WTC11 (cell line): ENCODE measurements at regions not wholly inside any gene's neighbourhood (a gene's known extent, or its start where the extent isn't known, plus 50 kb on each side); places are given as distances from the start of the nearest gene placed in this dataset.
"Not testable (repeated sequence)": the region's sequence is repeated elsewhere in the genome, so short reads cannot be mapped to it uniquely, and the experiment has no call there.

Source experiments
- ATAC-seq: fragments of 200-7000 bp; cut with Tn5 transposase; 2 replicates; pipeline ENCODE4 v1.10.0; 2021; ENCODE audit warnings: mild to moderate bottlenecking, moderate library complexity
- CTCF ChIA-PET: fragments of 300-600 bp; sonication (Branson Sonifier 250); formaldehyde crosslinking; loops from one replicate; lab custom pipeline; 2021; ENCODE audit warnings: antibody characterized with exemption; lab: Charles Lee
- POLR2A ChIA-PET: fragments of 350-600 bp; sonication (Branson Sonifier 250); formaldehyde crosslinking; loops from one replicate; lab custom pipeline; 2021; ENCODE audit warnings: antibody characterized with exemption; lab: Charles Lee
- DNase-seq: peaks from one replicate; pipeline ENCODE4 v3.0.0; 2021; ENCODE audit warnings: low spot score
- H3K27ac Mint-ChIP-seq: 2 replicates; pipeline ENCODE4 v1.8.0; 2021; ENCODE audit warnings: mixed read lengths
- H3K27me3 Mint-ChIP-seq: 2 replicates; pipeline ENCODE4 v1.8.0; 2021; ENCODE audit warnings: low read depth, mild to moderate bottlenecking, moderate library complexity, mixed read lengths
- H3K36me3 Mint-ChIP-seq: 2 replicates; pipeline ENCODE4 v1.8.0; 2021; ENCODE audit warnings: mixed read lengths
- H3K4me1 Mint-ChIP-seq: 2 replicates; pipeline ENCODE4 v1.8.0; 2022; ENCODE audit warnings: mixed read lengths
- H3K4me3 Mint-ChIP-seq: 2 replicates; pipeline ENCODE4 v1.8.0; 2021; ENCODE audit warnings: mild to moderate bottlenecking, moderate library complexity, mixed read lengths
- H3K9me3 Mint-ChIP-seq: 2 replicates; pipeline ENCODE4 v1.8.0; 2021; ENCODE audit warnings: mixed read lengths
- ARID4B ChIP-seq: sonication (generic); formaldehyde crosslinking; IDR thresholded peaks from 2 replicates; pipeline ENCODE4 v1.8.0; 2023; ENCODE audit warnings: missing genetic modification reagents, mild to moderate bottlenecking, borderline replicate concordance
- ATF2 ChIP-seq: sonication (generic); formaldehyde crosslinking; IDR thresholded peaks from 2 replicates; pipeline ENCODE4 v1.8.1; 2022; ENCODE audit warnings: low read depth, missing genetic modification reagents, borderline replicate concordance
- ELF4 ChIP-seq: sonication (generic); formaldehyde crosslinking; IDR thresholded peaks from 2 replicates; pipeline ENCODE4 v1.8.1; 2022; ENCODE audit warnings: low read depth, mild to moderate bottlenecking, moderate library complexity, missing genetic modification reagents
- EMX1 ChIP-seq: fragments of 250-450 bp; sonication (Bioruptor Pico); IDR thresholded peaks from 2 replicates; pipeline ENCODE4 v1.8.0; 2021; ENCODE audit warnings: mild to moderate bottlenecking
- ETV6 ChIP-seq: sonication (generic); formaldehyde crosslinking; IDR thresholded peaks from 2 replicates; pipeline ENCODE4 v1.8.1; 2022; ENCODE audit warnings: mild to moderate bottlenecking, missing genetic modification reagents
- FOXK1 ChIP-seq: sonication (generic); formaldehyde crosslinking; IDR thresholded peaks from 2 replicates; pipeline ENCODE4 v1.8.0; 2022; ENCODE audit warnings: mild to moderate bottlenecking, moderate library complexity, missing genetic modification reagents
- FOXP4 ChIP-seq: sonication (generic); formaldehyde crosslinking; IDR thresholded peaks from 2 replicates; pipeline ENCODE4 v1.8.0; 2022; ENCODE audit warnings: mild to moderate bottlenecking, missing genetic modification reagents
- GABPB1 ChIP-seq: sonication (generic); formaldehyde crosslinking; IDR thresholded peaks from 2 replicates; pipeline ENCODE4 v1.8.1; 2023; ENCODE audit warnings: mild to moderate bottlenecking, missing genetic modification reagents
- GTF2I ChIP-seq: fragments of 250-450 bp; sonication (Bioruptor Pico); conservative IDR thresholded peaks from 2 replicates; pipeline ENCODE4 v1.4.0; 2021; ENCODE audit warnings: mild to moderate bottlenecking
- HMGXB4 ChIP-seq: sonication (generic); formaldehyde crosslinking; IDR thresholded peaks from 2 replicates; pipeline ENCODE4 v1.8.1; 2023; ENCODE audit warnings: mild to moderate bottlenecking, moderate library complexity, missing genetic modification reagents
- JUN ChIP-seq: sonication (generic); formaldehyde crosslinking; IDR thresholded peaks from 2 replicates; pipeline ENCODE4 v1.8.0; 2023; ENCODE audit warnings: mild to moderate bottlenecking, missing genetic modification reagents
- MXD4 ChIP-seq: fragments of 250-450 bp; sonication (Bioruptor Pico); IDR thresholded peaks from 2 replicates; pipeline ENCODE4 v1.8.0; 2021; ENCODE audit warnings: mild to moderate bottlenecking, moderate library complexity, borderline replicate concordance
- NR2C2 ChIP-seq: sonication (generic); formaldehyde crosslinking; IDR thresholded peaks from 2 replicates; pipeline ENCODE4 v1.8.0; 2022; ENCODE audit warnings: mild to moderate bottlenecking, missing genetic modification reagents
- SOX15 ChIP-seq: fragments of 250-450 bp; sonication (Bioruptor Pico); IDR thresholded peaks from 2 replicates; pipeline ENCODE4 v1.9.0; 2021; ENCODE audit warnings: mild to moderate bottlenecking
- ZNF121 ChIP-seq: sonication (generic); formaldehyde crosslinking; IDR thresholded peaks from 2 replicates; pipeline ENCODE4 v1.8.0; 2023; ENCODE audit warnings: missing genetic modification reagents
- ZNF317 ChIP-seq: sonication (generic); formaldehyde crosslinking; IDR thresholded peaks from 2 replicates; pipeline ENCODE4 v1.8.1; 2023; ENCODE audit warnings: low read depth, mild to moderate bottlenecking, moderate library complexity, missing genetic modification reagents, borderline replicate concordance
- TF ChIP-seq, protein P1 (sequence below): sonication (generic); formaldehyde crosslinking; IDR thresholded peaks from 2 replicates; pipeline ENCODE4 v1.8.0; 2023; ENCODE audit warnings: missing genetic modification reagents
- TF ChIP-seq, protein P2 (sequence below): sonication (generic); formaldehyde crosslinking; conservative IDR thresholded peaks from 2 replicates; pipeline ENCODE4 v1.8.1; 2022; ENCODE audit warnings: mild to moderate bottlenecking, missing genetic modification reagents
- TF ChIP-seq, protein P3 (sequence below): sonication (generic); formaldehyde crosslinking; IDR thresholded peaks from 2 replicates; pipeline ENCODE4 v1.8.1; 2023; ENCODE audit warnings: mild to moderate bottlenecking, missing genetic modification reagents, moderate library complexity

DNA sequence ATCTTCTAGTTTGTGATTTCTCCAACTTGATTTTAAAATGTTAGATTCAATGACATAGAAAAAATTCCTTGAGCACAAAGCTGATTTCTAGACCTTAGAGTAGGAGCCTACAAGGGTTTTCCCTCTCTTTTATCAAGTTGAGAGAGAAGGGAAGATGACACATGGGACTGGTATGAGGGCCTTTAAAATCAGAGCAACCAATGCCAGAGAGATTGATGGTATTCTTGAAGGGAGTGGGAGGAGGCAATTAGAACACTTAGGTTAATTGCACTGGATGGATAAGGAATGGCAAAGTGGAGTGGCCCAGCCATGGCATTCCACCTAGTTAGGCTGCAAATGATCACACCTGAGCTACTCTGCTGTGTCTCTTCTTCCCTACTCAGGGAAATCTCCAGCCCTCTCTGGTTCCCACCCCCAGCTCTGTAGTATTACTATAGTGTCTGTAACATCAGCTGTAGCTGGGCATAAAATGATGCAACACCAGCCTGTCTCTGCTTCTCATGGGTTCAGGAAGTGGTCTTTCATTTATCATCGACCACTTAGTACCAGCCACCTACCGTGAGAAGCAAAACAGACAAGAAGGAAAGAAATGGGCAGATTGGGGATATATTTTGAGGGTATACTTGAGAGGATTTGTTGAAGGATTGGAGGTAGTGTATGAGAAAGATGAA lies 333.6 kb downstream of the DLEU7 start:
- POLR2A ChIA-PET, result interaction anchor here (0.7 kb wide), 1 partner anchor 103 kb away, joined by 4 read pairs; no protein-coding TSS in a partner anchor
- no peak for ATAC-seq
- no peak overlapping the region for H3K4me3 Mint-ChIP-seq
- TF ChIP-seq, protein P1, sequence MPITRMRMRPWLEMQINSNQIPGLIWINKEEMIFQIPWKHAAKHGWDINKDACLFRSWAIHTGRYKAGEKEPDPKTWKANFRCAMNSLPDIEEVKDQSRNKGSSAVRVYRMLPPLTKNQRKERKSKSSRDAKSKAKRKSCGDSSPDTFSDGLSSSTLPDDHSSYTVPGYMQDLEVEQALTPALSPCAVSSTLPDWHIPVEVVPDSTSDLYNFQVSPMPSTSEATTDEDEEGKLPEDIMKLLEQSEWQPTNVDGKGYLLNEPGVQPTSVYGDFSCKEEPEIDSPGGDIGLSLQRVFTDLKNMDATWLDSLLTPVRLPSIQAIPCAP (CRISPR knock-in tag), result no peak
- TF ChIP-seq FOXP4 (no peak), ARID4B (CRISPR knock-in tag) (no peak), HMGXB4 (CRISPR knock-in tag) (no peak), FOXK1 (no peak)
- H3K27me3 Mint-ChIP-seq, result no peaks in the 10 kb centered on the region; the same call in 1 of the 2 replicates
- no peak overlapping the region for H3K27ac Mint-ChIP-seq
- no peaks in the 10 kb centered on the region; the same call in 1 of the 2 replicates for H3K4me1 Mint-ChIP-seq
- H3K36me3 Mint-ChIP-seq, result peaks cover 19% of the 10 kb centered on the region
- DNase-seq, result no peak
- peaks cover 16% of the 10 kb centered on the region for H3K9me3 Mint-ChIP-seq
- CTCF ChIA-PET, result interaction anchor here (1.7 kb wide), 1 partner anchor 534 kb away, joined by 3 read pairs; no protein-coding TSS in a partner anchor

DNA sequence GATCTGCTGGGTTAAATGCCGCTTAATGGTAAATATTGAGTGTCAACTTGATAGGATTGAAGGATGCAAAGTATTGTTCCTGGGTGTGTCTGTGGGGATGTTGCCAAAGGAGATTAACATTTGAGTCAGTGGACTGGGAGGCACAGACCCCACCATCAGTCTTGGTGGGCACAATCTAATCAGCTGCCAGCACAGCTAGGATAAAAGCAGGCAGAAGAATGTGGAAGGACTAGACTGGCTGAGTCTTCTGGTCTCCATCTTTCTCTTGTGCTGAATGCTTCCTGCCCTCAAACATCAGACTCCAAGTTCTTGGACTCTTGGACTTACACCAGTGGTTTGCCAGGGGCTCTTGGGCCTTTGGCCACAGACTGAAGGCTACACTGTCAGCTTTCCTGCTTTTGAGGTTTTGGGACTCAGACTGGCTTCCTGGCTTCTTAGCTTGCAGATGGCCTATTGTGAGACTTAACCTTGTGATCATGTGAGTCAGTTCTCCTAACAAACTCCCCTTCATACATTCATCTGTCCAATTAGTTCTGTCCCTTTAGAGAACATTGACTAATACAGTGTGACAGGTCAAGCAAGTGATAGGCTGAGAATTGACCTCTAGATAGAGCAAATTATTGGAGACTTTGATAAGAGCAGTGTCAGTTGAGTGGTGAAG lies 332.5 kb downstream of the DLEU7 start:
- POLR2A ChIA-PET, H3K4me1 Mint-ChIP-seq, H3K27me3 Mint-ChIP-seq, DNase-seq, CTCF ChIA-PET, H3K27ac Mint-ChIP-seq, ATAC-seq, H3K4me3 Mint-ChIP-seq: not testable (repeated sequence)
- peaks cover 16% of the 10 kb centered on the region for H3K9me3 Mint-ChIP-seq
- H3K36me3 Mint-ChIP-seq, result peaks cover 19% of the 10 kb centered on the region

- ChIA-PET POLR2A (no interaction called here), CTCF (no interaction called here)
- DNase-seq (no peak), ATAC-seq (no peak)
- Mint-ChIP-seq H3K27ac (no peak overlapping the region), H3K4me1 (no peaks in the 10 kb centered on the region; the same call in 1 of the 2 replicates), H3K9me3 (peaks cover 16% of the 10 kb centered on the region), H3K36me3 (peaks cover 19% of the 10 kb centered on the region), H3K4me3 (no peak overlapping the region), H3K27me3 (no peaks in the 10 kb centered on the region; the same call in 1 of the 2 replicates)
- TF ChIP-seq ETV6 (CRISPR knock-in tag) (no peak), MXD4 (CRISPR knock-in tag) (no peak), ZNF317 (CRISPR knock-in tag) (no peak), ATF2 (CRISPR knock-in tag) (no peak), NR2C2 (CRISPR knock-in tag) (no peak), SOX15 (CRISPR knock-in tag) (no peak), EMX1 (CRISPR knock-in tag) (no peak), GABPB1 (CRISPR knock-in tag) (no peak), ELF4 (CRISPR knock-in tag) (no peak), ZNF121 (CRISPR knock-in tag) (no peak), GTF2I (CRISPR knock-in tag) (no peak), JUN (no peak)
- TF ChIP-seq, protein P2, sequence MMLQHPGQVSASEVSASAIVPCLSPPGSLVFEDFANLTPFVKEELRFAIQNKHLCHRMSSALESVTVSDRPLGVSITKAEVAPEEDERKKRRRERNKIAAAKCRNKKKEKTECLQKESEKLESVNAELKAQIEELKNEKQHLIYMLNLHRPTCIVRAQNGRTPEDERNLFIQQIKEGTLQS (CRISPR knock-in tag), result no peak
- TF ChIP-seq, protein P3, sequence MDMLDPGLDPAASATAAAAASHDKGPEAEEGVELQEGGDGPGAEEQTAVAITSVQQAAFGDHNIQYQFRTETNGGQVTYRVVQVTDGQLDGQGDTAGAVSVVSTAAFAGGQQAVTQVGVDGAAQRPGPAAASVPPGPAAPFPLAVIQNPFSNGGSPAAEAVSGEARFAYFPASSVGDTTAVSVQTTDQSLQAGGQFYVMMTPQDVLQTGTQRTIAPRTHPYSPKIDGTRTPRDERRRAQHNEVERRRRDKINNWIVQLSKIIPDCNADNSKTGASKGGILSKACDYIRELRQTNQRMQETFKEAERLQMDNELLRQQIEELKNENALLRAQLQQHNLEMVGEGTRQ (CRISPR knock-in tag), result no peak
These were observed 331.6 kb downstream of the DLEU7 start for GRCh38 chr13:50511877-50512341.
